Adipocyte (in vitro differentiated cells): ENCODE measurements at regions not wholly inside any gene's neighbourhood (a gene's known extent, or its start where the extent isn't known, plus 50 kb on each side); places are given as distances from the start of the nearest gene placed in this dataset.

Experiments used
- DNase-seq: peaks from one replicate; pipeline ENCODE4 v3.0.0-alpha.2; 2015; ENCODE audit warnings: low read depth
- H3K27me3 ChIP-seq: replicated peaks from 2 replicates; pipeline ENCODE4 v1.7.0; 2013; ENCODE audit warnings: mild to moderate bottlenecking, low read length, moderate library complexity; ENCODE audit not compliant: control insufficient read depth, insufficient read depth
- H3K36me3 ChIP-seq: 2 replicates; pipeline ENCODE4 v1.7.0; 2013; ENCODE audit warnings: low read length, mild to moderate bottlenecking, moderate library complexity; ENCODE audit not compliant: control insufficient read depth, insufficient read depth, severe bottlenecking
- H3K4me1 ChIP-seq: 2 replicates; pipeline ENCODE4 v1.7.0; 2013; ENCODE audit warnings: mild to moderate bottlenecking, low read length, moderate library complexity; ENCODE audit not compliant: control insufficient read depth, insufficient read depth
- H3K4me3 ChIP-seq: 2 replicates; pipeline ENCODE4 v1.7.0; 2013; ENCODE audit warnings: mild to moderate bottlenecking, low read length, moderate library complexity
- H3K9ac ChIP-seq: 2 replicates; pipeline ENCODE4 v1.7.0; 2013; ENCODE audit warnings: mild to moderate bottlenecking, low read length, moderate library complexity
- H3K9me3 ChIP-seq: 2 replicates; pipeline ENCODE4 v1.7.0; 2013; ENCODE audit warnings: mild to moderate bottlenecking, low read length, moderate library complexity; ENCODE audit not compliant: control insufficient read depth

DNA sequence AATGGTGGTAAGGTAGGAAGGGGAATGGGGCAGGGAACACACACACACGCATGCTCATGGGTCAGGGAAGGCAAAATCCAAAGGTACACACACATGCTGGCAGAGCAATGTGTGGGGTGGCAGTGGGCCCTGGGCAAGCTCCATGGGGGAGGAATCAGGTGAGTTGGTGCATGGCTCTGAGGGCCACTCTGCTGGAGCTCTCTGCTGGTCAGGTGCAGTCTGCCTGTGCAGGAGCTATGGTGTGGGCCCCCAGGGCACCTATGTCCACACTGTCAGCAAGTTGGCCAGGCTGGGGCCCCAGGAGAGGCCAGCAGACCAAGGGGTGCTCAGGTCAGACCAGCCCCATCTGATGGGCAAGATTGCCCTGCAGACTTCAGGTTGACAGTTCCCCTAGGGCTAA is 90.1 kb upstream of the GAP43 start:
- Histone ChIP-seq H3K36me3 (no peaks in the 10 kb centered on the region), H3K9me3 (peaks cover 5% of the 10 kb centered on the region), H3K4me3 (no peak overlapping the region), H3K27me3 (no peaks in the 10 kb centered on the region), H3K4me1 (no peaks in the 10 kb centered on the region), H3K9ac (no peak overlapping the region)
- DNase-seq, result no peak

GRCh38 chr3:115536171-115536570 is 87.1 kb upstream of the GAP43 start:
- H3K27me3 ChIP-seq, result no peaks in the 10 kb centered on the region
- no peaks in the 10 kb centered on the region for H3K9me3 ChIP-seq

GRCh38 chr3:115537669-115538068 is 85.6 kb upstream of the GAP43 start:
- Histone ChIP-seq H3K27me3 (no peaks in the 10 kb centered on the region), H3K9me3 (no peaks in the 10 kb centered on the region), H3K9ac (no peak overlapping the region), H3K4me1 (peaks cover 5% of the 10 kb centered on the region), H3K4me3 (no peak overlapping the region), H3K36me3 (no peaks in the 10 kb centered on the region)
- no peak for DNase-seq

More at GRCh38 chr3:115536171-115536570, 87.1 kb upstream of the GAP43 start:
- Histone ChIP-seq H3K9ac (no peak overlapping the region), H3K4me3 (no peak overlapping the region), H3K36me3 (no peaks in the 10 kb centered on the region), H3K4me1 (no peaks in the 10 kb centered on the region)
- DNase-seq, result no peak

GRCh38 chr3:115547207-115547606 is 76.1 kb upstream of the GAP43 start:
- Histone ChIP-seq H3K36me3 (no peaks in the 10 kb centered on the region), H3K4me1 (peaks cover 34% of the 10 kb centered on the region), H3K9me3 (no peaks in the 10 kb centered on the region), H3K9ac (no peak overlapping the region), H3K27me3 (no peaks in the 10 kb centered on the region), H3K4me3 (no peak overlapping the region)
- no peak for DNase-seq

GRCh38 chr3:115548611-115549010 is 74.7 kb upstream of the GAP43 start:
- H3K9me3 ChIP-seq, result no peaks in the 10 kb centered on the region

DNA sequence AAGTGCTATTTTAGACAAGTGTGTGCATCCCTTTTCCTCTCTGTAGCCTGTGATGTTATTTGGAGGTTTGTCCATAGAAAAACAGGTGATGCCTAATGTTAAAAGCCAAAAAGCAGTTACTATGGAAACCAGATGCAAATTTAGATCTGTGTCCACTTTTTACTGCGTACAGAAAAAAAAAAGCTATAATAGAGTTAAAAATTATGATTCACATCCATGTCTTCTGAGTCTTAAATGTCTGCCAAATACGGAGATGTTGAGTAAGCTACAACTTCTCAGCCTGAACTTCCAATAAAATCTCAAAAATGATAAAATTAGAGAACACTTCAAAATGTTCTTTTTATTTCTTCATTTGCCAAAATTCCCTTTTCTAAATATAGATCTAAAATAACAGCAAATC is 74.2 kb upstream of the GAP43 start:
- DNase-seq, result peak; percentile 83
- peaks cover 28% of the 10 kb centered on the region for H3K4me1 ChIP-seq
- H3K9me3 ChIP-seq, result no peaks in the 10 kb centered on the region
- no peaks in the 10 kb centered on the region for H3K27me3 ChIP-seq
- H3K9ac ChIP-seq, result peak overlapping the region; percentile 33
- peak overlapping the region; percentile 1 for H3K4me3 ChIP-seq
- H3K36me3 ChIP-seq, result no peaks in the 10 kb centered on the region

More at GRCh38 chr3:115548611-115549010, 74.7 kb upstream of the GAP43 start:
- Histone ChIP-seq H3K9ac (peak overlapping the region; percentile 33), H3K27me3 (no peaks in the 10 kb centered on the region), H3K4me3 (peak overlapping the region; percentile 1), H3K36me3 (no peaks in the 10 kb centered on the region), H3K4me1 (peaks cover 28% of the 10 kb centered on the region)
- peak; percentile 40 for DNase-seq

GRCh38 chr3:115550285-115550761 is 73.0 kb upstream of the GAP43 start:
- Histone ChIP-seq H3K36me3 (no peaks in the 10 kb centered on the region), H3K9me3 (no peaks in the 10 kb centered on the region), H3K4me3 (no peak overlapping the region), H3K9ac (no peak overlapping the region), H3K27me3 (no peaks in the 10 kb centered on the region), H3K4me1 (peaks cover 28% of the 10 kb centered on the region)
- peak; percentile 87 for DNase-seq

DNA sequence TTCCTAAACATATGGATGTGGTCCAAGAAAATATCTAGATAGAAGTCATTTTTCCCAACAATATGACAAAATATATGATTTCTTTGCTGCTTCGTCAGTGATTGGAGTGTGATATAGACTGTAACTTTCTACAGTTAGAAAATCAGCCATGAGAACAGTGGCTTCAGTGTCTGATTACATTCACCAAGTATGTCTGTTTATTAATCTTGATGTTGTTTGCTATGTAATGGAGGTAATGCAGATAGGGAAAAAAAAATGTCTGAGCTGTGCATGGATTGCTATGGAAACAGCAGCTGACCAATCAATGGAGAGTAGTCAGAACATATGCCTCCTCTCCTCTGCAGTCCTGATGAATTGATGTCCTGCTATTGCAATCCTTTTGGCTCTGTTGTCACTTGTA is 72.3 kb upstream of the GAP43 start:
- peak; percentile 24 for DNase-seq
- no peak overlapping the region for H3K4me3 ChIP-seq
- H3K4me1 ChIP-seq, result peaks cover 28% of the 10 kb centered on the region
- H3K9me3 ChIP-seq, result no peaks in the 10 kb centered on the region
- no peak overlapping the region for H3K9ac ChIP-seq
- H3K36me3 ChIP-seq, result no peaks in the 10 kb centered on the region
- no peaks in the 10 kb centered on the region for H3K27me3 ChIP-seq

GRCh38 chr3:115552007-115552406 is 71.3 kb upstream of the GAP43 start:
- DNase-seq, result no peak
- H3K9me3 ChIP-seq, result no peaks in the 10 kb centered on the region
- H3K36me3 ChIP-seq, result no peaks in the 10 kb centered on the region

GRCh38 chr3:115553796-115554486 is 69.4 kb upstream of the GAP43 start:
- no peaks in the 10 kb centered on the region for H3K27me3 ChIP-seq
- H3K9ac ChIP-seq, result no peak overlapping the region
- peak; percentile 47 for DNase-seq
- no peaks in the 10 kb centered on the region for H3K9me3 ChIP-seq
- no peaks in the 10 kb centered on the region for H3K36me3 ChIP-seq
- no peak overlapping the region for H3K4me3 ChIP-seq
- H3K4me1 ChIP-seq, result peaks cover 14% of the 10 kb centered on the region

More at GRCh38 chr3:115552007-115552406, 71.3 kb upstream of the GAP43 start:
- Histone ChIP-seq H3K9ac (no peak overlapping the region), H3K27me3 (no peaks in the 10 kb centered on the region), H3K4me1 (peaks cover 28% of the 10 kb centered on the region), H3K4me3 (no peak overlapping the region)

DNA sequence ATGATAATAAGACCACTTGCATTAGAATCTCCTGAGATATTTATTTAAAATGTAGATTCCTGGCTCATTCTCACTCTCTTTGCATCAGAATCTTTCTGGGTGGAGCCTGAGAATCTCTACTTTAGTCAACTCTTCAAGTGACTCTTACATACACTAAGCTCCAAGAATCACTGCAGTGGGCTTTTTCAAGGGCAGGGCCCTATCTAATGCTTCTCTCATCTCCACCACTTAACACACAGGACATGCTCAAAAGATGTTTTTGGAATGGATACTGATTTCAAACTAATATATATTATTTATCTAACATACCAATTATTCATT is 68.9 kb upstream of the GAP43 start:
- Histone ChIP-seq H3K9me3 (no peaks in the 10 kb centered on the region), H3K4me1 (peaks cover 9% of the 10 kb centered on the region)

More for the DNA sequence above, 68.9 kb upstream of the GAP43 start:
- Histone ChIP-seq H3K4me3 (no peak overlapping the region), H3K36me3 (no peaks in the 10 kb centered on the region), H3K9ac (no peak overlapping the region), H3K27me3 (no peaks in the 10 kb centered on the region)
- DNase-seq, result no peak
